ENCODE measurements at regions not wholly inside any gene's neighbourhood (a gene's known extent, or its start where the extent isn't known, plus 50 kb on each side); places are given as distances from the start of the nearest gene placed in this dataset.

GRCh38 chr1:101293461-101294051, 56.7 kb downstream of the S1PR1 start:
- no peak for TF ChIP-seq CTCF (IDR thresholded peaks at IDR 0.05)
- no peak for TF ChIP-seq POLR2A (IDR thresholded peaks at IDR 0.05)

Data from lower leg skin (tissue), 3 donors.